ENCODE measurements at regions not wholly inside any gene's neighbourhood (a gene's known extent, or its start where the extent isn't known, plus 50 kb on each side); places are given as distances from the start of the nearest gene placed in this dataset.
"Not testable (repeated sequence)": the region's sequence is repeated elsewhere in the genome, so short reads cannot be mapped to it uniquely, and the experiment has no call there.

DNA sequence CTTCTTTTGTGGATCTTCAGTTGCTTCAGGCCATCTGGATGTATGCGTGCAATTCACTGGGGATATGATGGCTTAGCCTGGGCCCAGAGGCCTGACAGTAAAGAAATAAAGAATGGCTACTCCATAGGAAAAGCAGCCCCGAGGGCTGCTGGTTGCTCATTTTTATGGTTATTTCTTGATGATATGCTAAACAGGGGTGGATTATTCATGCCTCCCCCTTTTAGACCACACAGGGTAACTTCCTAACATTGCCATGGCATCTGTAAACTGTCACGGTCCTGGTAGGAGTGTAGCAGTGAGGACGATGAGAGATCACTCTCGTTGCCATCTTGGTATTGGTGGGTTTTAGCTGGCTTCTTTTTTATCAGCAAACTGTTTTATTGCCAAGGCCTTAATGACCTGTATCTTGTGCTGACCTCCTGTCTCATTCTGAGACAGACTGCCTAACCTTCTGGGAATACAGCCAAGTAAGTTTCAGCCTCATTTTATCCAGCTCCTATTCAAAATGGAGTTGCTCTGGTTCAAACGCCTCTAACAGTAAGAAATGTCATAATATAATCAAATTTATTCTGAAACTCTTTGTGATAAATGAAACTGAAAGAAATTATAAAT, 60.5 kb downstream of the DSEL start:
- H3K27me3 Mint-ChIP-seq: no peaks in the 10 kb centered on the region
- H3K9me3 Mint-ChIP-seq: peaks cover 13 to 19% of the 10 kb centered on the region in 2 donors
- no peak for DNase-seq
- H3K4me1 Mint-ChIP-seq: peaks cover 26% of the 10 kb centered on the region
- ATAC-seq: no peak
- peak overlapping the region in 1 of 2 donors; percentile 86 for H3K27ac Mint-ChIP-seq
- H3K4me3 Mint-ChIP-seq: no peak overlapping the region

DNA sequence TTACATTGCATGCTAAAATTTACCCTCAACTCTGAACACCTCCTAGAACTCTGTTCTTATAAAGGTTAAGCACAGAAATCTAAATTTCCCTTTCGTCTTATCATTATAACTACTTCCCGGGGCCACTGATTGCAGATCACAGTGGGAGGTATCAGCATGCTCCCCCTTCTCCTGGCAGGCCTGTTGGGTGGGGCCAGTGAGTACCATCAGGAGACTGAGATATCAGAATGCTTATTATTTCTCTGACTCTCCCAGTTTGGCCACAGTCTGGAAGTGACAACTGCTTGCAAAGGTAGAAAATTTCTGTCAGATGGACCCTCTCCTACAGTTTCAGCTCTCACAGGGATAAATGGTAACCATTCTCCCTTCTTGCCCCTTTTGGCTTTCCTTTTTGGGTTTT, 62.6 kb downstream of the DSEL start:
- Mint-ChIP-seq H3K4me1 (peaks cover 13% of the 10 kb centered on the region), H3K27me3 (no peaks in the 10 kb centered on the region), H3K4me3 (no peak overlapping the region), H3K9me3 (peaks cover 27 to 31% of the 10 kb centered on the region in 2 donors), H3K27ac (no peak overlapping the region)
- no peak for ATAC-seq
- DNase-seq: no peak

DNA sequence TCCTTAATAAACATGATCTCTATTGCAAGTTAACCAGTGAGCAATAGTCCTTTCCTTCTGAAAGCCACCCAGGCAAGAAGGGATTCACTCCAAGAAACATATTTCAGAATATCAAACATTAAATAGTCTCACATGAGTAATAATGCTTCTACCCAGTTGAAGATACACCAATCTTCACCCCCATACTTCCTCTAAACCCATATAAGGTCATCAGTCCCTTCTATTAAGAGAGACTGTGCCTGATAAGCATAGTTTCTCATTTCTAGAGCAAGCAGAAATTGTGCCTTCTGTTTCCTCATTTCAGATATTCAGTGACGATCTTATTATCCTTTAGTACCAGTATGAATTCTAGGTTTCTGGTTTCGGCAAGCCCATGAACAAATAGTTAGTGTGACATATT, 64.6 kb downstream of the DSEL start:
- H3K4me3 Mint-ChIP-seq: no peak overlapping the region
- no peak overlapping the region for H3K27ac Mint-ChIP-seq
- peaks cover 33 to 37% of the 10 kb centered on the region in 2 donors for H3K9me3 Mint-ChIP-seq
- peaks cover 13% of the 10 kb centered on the region for H3K4me1 Mint-ChIP-seq
- DNase-seq: no peak
- no peaks in the 10 kb centered on the region for H3K27me3 Mint-ChIP-seq
- peak; percentile 45 for ATAC-seq

DNA sequence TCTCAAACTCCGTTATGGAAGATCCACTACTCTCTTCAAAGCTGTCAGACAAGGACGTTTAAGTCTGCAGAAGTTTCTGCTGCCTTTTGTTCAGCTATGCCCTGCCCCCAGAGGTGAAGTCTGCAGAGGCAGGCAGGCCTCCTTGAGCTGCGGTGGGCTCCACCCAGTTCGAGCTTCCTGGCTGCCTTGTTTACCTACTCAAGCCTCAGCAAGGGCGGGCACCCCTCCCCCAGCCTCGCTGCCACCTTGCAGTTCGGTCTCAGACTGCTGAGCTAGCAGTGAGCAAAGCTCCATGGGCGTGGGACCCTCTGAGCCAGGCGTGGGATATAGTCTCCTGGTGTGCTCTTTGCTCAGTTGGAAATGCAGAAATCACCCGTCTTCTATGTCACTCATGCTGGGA, 65.4 kb downstream of the DSEL start:
- not testable (repeated sequence) for ATAC-seq

GRCh38 chr18:67433971-67434370, 82.5 kb downstream of the DSEL start:
- no peaks in the 10 kb centered on the region for H3K27me3 Mint-ChIP-seq
- ATAC-seq (no peak), DNase-seq (no peak)
- H3K4me3 Mint-ChIP-seq: no peak overlapping the region
- H3K9me3 Mint-ChIP-seq: peaks cover 10 to 13% of the 10 kb centered on the region in 2 donors
- H3K4me1 Mint-ChIP-seq: no peaks in the 10 kb centered on the region
- no peak overlapping the region for H3K27ac Mint-ChIP-seq

More for the DNA sequence above, 65.4 kb downstream of the DSEL start:
- not testable (repeated sequence) for H3K27me3 Mint-ChIP-seq, DNase-seq, H3K4me3 Mint-ChIP-seq, H3K27ac Mint-ChIP-seq
- peaks cover 33 to 37% of the 10 kb centered on the region in 2 donors for H3K9me3 Mint-ChIP-seq
- H3K4me1 Mint-ChIP-seq: peaks cover 13% of the 10 kb centered on the region

- peaks cover 10 to 11% of the 10 kb centered on the region in 2 donors for H3K9me3 Mint-ChIP-seq
- ATAC-seq (no peak), DNase-seq (no peak)
- no peaks in the 10 kb centered on the region for H3K27me3 Mint-ChIP-seq
- H3K4me1 Mint-ChIP-seq: no peaks in the 10 kb centered on the region
- no peak overlapping the region for H3K27ac Mint-ChIP-seq
- no peak overlapping the region for H3K4me3 Mint-ChIP-seq
Observed at GRCh38 chr18:67432806-67433205, 83.7 kb downstream of the DSEL start.

DNA sequence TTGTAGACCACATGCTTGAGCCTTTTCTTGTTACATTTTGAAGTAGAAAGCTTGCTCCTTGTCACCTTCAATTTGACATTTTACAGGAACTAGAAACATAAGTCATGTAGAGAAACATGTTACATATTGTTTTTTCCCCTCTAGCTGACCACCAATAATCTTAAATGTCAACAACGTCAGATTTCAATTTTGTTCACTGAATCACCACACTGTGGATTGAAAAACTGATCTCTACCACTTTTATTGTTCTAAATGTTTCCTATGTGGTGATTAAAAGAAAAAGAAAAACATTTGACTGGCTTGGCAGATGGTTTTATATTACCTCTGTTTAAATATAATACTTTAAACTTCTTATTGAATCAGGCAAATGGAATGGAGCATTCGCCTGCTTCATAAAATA, 87.7 kb downstream of the DSEL start:
- Mint-ChIP-seq H3K27ac (peak overlapping the region in 1 of 2 donors; percentile 46), H3K4me1 (no peaks in the 10 kb centered on the region), H3K9me3 (no peaks in the 10 kb centered on the region), H3K4me3 (no peak overlapping the region), H3K27me3 (no peaks in the 10 kb centered on the region)
- DNase-seq (no peak), ATAC-seq (no peak)

DNA sequence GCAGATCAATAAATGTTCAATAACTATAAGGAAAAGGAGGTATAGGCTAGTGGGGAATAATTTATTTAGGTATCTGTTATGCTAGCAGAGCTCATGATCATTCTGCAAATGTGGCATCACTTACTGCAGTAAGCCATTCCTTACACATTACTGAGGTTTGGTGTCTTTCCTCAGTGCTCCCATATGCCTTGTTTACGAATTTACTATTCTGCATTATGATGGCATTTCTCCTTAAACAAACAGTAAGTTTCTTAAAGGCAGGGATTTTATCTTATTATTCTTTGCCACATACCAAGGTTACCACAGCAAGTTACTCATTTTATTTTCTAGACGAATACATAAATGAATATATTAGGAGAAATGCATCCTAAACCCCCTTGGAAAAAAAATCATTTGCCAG, 88.4 kb downstream of the DSEL start:
- Mint-ChIP-seq H3K27me3 (no peaks in the 10 kb centered on the region), H3K9me3 (no peaks in the 10 kb centered on the region), H3K4me3 (no peak overlapping the region), H3K27ac (no peak overlapping the region), H3K4me1 (no peaks in the 10 kb centered on the region)
- no peak for ATAC-seq
- DNase-seq: no peak

DNA sequence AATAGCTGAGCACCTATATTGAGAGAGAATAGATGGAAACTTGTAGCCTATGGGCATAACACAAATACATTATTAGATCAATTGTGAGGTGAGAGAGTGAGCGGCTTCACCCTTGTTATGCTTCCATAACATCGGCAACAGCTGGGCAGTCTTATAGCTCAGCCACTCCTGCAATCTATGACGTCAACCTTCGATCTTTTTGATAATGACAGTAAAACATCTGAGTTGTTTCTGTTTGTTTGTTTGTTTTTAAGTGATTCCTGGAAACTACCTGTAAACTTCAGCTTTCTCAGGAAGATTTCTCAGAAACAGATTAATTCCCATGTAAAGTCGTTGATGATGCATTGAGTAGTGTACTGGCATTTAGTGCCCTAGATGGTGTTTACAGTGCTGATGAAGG, 90.0 kb downstream of the DSEL start:
- Mint-ChIP-seq H3K9me3 (no peaks in the 10 kb centered on the region), H3K27ac (no peak overlapping the region), H3K4me1 (no peaks in the 10 kb centered on the region), H3K4me3 (no peak overlapping the region), H3K27me3 (no peaks in the 10 kb centered on the region)
- DNase-seq: no peak
- ATAC-seq: no peak

GRCh38 chr18:67425672-67426071, 90.8 kb downstream of the DSEL start:
- no peak overlapping the region for H3K4me3 Mint-ChIP-seq
- no peak overlapping the region for H3K27ac Mint-ChIP-seq
- ATAC-seq: peak; percentile 86
- H3K9me3 Mint-ChIP-seq: no peaks in the 10 kb centered on the region
- no peaks in the 10 kb centered on the region for H3K27me3 Mint-ChIP-seq
- DNase-seq: no peak
- H3K4me1 Mint-ChIP-seq: no peaks in the 10 kb centered on the region

GRCh38 chr18:67421651-67422050, 94.9 kb downstream of the DSEL start:
- Mint-ChIP-seq H3K9me3 (no peaks in the 10 kb centered on the region), H3K4me3 (no peak overlapping the region), H3K27me3 (no peaks in the 10 kb centered on the region), H3K4me1 (peaks cover 9% of the 10 kb centered on the region), H3K27ac (no peak overlapping the region)
- DNase-seq (no peak), ATAC-seq (no peak)

- Mint-ChIP-seq H3K27me3 (no peaks in the 10 kb centered on the region), H3K9me3 (no peaks in the 10 kb centered on the region), H3K27ac (peak overlapping the region; percentile 63 to 88), H3K4me3 (peak overlapping the region; percentile 49 to 58), H3K4me1 (peaks cover 9% of the 10 kb centered on the region)
- ATAC-seq (peak; percentile 95), DNase-seq (peak; percentile 9 to 19)
Observed at GRCh38 chr18:67417864-67418523, 98.5 kb downstream of the DSEL start.

GRCh38 chr18:67411116-67411515, 105.4 kb downstream of the DSEL start:
- no peak overlapping the region for H3K27ac Mint-ChIP-seq
- ATAC-seq (no peak), DNase-seq (no peak)
- no peaks in the 10 kb centered on the region for H3K27me3 Mint-ChIP-seq
- no peaks in the 10 kb centered on the region for H3K4me1 Mint-ChIP-seq
- no peak overlapping the region for H3K4me3 Mint-ChIP-seq
- no peaks in the 10 kb centered on the region for H3K9me3 Mint-ChIP-seq

DNA sequence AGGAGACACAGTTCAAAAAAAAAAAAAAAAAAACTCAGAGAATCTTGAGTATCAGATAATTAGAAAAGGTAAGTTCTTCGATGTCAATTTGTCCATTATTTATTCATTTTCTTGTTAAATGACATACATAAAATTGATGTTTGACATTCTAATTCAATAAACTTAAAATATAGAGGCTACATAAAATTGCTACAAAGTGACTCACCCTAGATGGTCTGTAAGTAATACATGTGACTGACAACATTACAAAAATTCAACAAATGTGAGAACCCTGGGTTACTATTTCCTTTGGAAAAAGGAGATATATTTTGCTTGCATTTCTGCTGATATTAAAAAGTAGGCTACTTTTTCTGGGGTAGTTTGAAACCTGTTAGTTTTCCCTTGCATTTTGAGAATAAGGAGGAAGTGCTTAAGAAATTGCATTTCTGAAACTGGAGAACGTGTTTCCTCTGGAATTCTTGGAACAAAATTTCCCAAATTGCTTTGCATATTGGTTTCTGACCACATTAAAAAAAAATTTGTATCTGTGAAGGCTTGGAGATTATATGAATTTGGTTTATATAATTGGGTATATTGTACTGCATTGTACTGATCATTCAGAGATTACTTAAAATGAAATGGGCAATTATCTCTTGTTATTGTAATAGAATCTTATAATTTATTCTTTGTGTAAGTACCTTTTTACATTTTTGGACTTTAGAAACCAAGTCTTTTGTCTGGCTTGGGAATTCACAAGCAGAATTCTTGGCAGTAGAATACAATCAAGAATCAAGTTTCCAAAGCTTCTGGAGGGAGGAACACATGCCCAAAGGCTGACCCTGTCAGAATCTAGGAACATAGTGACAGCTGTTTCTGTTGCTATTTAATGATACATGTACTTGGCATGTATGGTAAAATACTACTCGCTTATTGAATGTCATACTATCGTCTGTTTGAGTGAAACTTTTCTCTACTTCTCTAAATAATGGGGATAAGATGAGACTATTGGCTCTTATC, 106.1 kb downstream of the DSEL start:
- Mint-ChIP-seq H3K27me3 (no peaks in the 10 kb centered on the region), H3K27ac (no peak overlapping the region), H3K4me1 (no peaks in the 10 kb centered on the region), H3K4me3 (no peak overlapping the region), H3K9me3 (no peaks in the 10 kb centered on the region)
- no peak for ATAC-seq
- DNase-seq: no peak

- H3K9me3 Mint-ChIP-seq: no peaks in the 10 kb centered on the region
- peaks cover 6% of the 10 kb centered on the region for H3K4me1 Mint-ChIP-seq
- no peaks in the 10 kb centered on the region for H3K27me3 Mint-ChIP-seq
- H3K27ac Mint-ChIP-seq: no peak overlapping the region
- DNase-seq: no peak
- no peak overlapping the region for H3K4me3 Mint-ChIP-seq
- no peak for ATAC-seq
Observed at GRCh38 chr18:67408240-67408639, 108.3 kb downstream of the DSEL start.

GRCh38 chr18:67406714-67407113, 109.8 kb downstream of the DSEL start:
- Mint-ChIP-seq H3K9me3 (peaks cover 0 to 5% of the 10 kb centered on the region in 2 donors), H3K4me3 (no peak overlapping the region), H3K27me3 (no peaks in the 10 kb centered on the region), H3K4me1 (peaks cover 6% of the 10 kb centered on the region), H3K27ac (no peak overlapping the region)
- ATAC-seq (no peak), DNase-seq (no peak)

Data from stimulated activated naive CD8-positive, alpha-beta T cell treated with anti-CD3 and anti-CD28 coated beads, Interleukin-15, amount 100 ng/mL, for 72 hours (primary cell).